ENCODE measurements at regions not wholly inside any gene's neighbourhood (a gene's known extent, or its start where the extent isn't known, plus 50 kb on each side); places are given as distances from the start of the nearest gene placed in this dataset.

DNA sequence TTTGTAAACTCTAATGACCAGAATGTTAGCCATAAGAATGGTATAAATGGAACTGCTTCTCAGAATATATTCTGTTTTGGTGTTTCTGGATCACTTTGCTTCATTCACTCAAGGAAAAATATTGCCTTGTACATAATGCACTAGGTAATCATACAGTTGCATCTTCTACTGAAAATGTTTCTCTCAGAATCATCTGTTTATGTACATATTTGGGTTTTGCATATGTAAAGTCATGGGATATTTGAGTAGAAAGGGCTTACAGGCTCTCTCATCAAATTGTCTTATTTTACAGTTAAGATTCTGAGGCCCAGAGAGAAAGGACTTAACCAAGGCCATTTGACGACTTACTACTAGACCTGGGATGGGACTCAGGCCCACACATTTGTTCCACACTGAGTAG is 97.8 kb upstream of the PALM2AKAP2 start:
- DNase-seq, result no peak

DNA sequence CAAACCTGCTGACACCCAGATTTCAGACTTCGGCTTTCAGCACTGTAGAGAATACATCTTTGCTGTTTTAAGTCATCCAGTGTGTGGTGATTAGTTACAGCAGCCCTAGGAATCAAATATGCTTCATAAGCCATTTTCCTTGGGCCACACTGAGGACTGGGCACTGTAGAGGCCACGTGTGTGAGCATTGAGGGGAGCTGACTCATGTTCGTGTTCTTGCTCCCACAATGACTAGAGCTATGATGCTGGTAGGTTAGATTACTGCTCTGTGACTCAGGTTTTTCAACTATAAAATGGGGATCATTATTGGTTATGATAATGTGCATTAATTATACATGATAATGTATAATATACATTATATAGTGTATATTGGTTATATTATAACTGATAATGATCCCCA is 96.5 kb upstream of the PALM2AKAP2 start:
- no peak for DNase-seq

DNA sequence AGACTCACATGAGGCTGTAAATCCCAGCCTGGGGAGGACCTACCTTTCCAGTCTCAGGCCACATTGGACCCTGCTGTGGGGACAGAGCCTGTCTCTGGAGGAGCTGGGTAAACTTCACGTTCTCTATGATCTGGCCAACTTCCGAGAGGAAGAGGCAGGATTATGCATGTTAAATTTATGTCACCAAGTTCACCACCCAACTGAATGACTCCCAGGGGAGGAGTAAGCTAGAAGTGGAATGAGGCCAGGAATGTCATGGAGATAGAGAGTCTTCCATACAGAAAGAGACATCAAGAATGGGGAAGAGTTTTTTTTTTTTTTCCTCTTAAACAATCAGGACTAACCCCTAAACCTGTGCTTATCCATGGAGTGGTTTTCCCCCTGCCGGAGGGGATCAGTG is 90.3 kb upstream of the PALM2AKAP2 start:
- no peak for DNase-seq

DNA sequence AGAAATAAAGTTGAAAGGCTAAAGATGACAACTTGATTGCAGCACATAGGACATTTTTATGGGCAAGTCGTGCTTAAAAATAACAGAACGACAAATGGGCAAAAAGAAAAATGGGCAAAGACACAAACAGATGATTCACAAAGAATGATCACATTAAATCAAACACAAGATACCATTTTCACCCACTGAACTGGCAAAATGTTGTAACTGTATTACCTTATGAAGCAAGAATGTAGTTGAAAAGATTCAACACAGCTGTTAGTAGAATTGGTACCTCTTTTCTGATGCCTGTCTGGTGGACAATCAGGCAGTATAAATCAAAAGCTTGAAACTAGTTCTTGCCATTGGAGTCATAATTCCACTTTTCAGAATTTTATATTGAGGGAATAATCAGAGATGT is 81.0 kb upstream of the PALM2AKAP2 start:
- no peak for DNase-seq

DNA sequence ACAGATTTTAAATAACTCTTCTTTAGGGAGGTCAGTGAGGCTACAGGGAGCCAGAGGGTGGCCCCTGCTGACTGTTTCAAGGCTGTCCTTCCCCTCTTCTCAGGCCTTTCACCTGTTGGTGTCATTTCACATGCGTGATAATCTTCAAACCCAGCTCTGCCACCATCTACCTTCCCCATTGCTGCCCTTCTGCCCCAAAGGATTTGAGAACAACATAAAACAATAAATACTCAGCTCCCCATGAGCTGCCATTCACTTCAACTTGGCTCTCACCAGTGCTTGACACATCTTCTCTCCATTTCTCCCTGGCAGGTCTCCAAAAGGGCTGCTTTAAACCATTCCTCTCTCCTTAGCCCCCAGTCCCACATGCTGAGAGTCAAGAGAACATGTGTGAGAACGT is 75.5 kb upstream of the PALM2AKAP2 start:
- DNase-seq, result no peak

DNA sequence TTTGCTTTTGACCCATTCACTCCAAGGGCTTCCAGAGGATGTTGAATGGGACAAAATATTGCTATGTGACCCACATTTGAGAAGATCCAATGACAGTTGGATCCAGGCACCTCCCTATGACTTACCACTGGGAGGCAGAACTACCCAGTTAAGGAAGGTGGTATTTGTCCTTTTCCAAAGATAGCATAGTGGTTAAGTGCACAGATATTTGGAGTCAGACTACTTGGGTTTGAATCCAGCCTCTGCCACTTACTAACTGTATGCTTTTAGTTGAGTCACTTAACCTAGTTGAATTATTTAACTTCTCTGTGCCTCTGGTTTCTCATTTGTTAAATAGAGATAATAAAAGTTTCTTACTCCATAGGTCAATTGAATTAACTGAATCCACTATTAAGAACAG is 74.5 kb upstream of the PALM2AKAP2 start:
- no peak for DNase-seq

DNA sequence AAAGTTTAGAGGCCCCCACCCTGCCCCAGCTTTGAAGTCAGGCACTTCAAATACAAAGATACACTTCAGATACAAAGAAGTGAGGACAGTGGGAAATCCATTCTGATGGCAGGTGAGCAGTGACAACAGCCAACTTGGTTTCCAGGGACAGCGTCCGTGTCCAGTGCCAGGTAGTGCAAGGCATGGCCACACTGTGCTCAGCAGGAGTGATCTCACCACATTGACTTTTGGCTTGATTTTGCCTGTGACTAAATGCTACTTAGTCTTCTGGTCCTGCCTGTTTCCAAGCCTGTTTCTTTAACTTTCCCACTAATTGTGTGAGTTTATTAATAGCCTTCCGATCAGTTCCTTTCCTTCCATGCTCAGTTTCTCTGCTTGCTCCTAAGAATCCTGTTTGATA is 72.6 kb upstream of the PALM2AKAP2 start:
- no peak for DNase-seq

DNA sequence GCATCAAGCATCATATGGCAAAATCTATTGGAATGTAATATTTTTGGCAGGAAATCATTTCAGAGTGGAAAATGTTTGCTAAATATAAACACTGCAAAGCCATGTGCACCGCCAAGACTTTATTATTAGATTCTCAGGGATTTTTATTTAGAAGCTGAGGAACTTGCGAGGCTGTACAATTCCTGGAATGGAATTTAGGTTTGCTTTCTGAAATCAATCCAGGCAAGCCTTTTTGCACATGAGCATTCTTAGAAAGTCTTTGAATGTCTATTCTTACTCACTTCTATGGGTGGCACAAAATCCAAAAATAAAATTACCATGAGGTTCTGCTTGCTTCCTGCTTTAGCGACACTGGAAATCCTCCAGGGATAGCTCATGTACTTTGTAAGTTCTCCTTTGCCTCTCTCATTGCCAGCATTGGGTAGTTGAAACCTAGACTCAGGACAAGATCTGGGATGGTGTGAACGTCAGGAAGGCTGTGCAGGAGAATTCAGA is 71.5 kb upstream of the PALM2AKAP2 start:
- no peak for DNase-seq

DNA sequence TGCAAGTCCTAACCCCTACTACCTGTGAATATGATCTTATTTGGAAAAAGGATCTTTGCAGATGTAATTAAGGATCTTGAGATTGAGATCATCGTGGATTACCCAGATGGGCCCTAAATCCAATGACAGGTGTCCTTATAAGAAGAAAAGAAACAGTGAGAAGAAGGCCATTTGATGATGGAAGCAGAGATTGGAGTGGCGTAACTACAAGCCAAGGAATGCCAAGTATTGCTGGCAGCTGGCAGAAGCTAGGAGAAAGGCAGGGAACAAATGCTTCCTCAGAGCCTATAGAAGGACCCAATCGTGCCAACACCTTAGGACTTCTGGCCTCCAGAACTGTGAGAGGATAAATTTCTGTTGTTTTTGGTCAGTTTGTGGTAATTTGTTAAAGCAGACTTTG is 70.1 kb upstream of the PALM2AKAP2 start:
- DNase-seq, result no peak

DNA sequence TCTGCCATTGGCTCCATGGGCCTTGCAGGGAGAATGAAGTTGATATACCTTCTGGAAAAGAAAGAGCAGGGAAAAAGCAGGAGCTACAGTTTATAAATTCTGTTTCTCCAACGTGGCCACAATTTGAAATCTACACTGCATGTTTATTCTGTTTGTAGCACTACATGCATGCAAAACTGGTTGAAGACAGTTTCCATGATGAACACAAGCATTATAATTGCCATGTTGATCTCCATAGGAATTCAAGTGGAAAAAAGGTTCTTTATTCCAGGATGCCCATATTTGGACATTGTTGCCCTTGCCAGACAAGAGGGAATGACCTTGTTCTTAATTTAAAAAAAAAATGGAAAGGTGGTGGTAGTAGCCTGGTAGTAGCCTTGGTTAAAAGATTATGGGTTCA is 69.2 kb upstream of the PALM2AKAP2 start:
- no peak for DNase-seq

DNA sequence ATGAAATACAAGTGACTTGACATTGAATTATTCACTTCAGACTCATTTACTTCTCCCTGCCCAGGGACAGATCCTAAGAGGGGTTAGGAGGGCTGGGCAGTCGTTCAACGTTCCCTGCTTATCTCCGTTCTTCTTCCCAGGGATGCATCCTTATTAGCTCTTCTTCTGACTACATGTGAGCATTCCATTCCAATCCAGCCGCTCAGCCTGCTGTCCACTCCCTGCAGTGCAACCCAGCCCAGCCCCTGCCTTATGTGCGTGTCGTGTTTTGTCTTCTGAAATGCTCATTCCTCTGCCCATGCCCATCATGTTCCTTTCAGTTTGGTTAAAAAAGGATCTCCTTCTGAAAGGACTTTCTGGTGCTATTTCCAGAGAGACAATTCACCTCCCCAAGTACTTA is 64.7 kb upstream of the PALM2AKAP2 start:
- no peak for DNase-seq

DNA sequence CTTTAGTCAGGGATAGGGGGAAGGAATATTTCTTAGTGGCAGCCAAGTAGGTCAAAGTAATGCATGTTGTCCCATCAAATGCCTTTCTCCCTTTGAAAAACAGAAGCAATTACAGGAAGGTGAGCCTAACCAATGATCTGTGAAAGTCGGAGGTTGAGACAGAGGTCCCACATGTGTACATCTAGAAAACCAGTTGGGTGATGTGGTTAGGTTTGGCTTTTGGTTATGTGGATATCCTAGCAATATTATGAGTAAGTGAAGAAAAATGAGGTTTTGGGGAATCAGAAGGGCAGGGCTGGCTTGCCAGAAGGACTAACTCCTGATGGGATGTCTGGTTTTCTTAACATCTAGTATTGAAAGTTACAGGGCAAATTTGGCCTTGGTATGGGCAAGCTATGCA is 63.4 kb upstream of the PALM2AKAP2 start:
- no peak for DNase-seq

DNA sequence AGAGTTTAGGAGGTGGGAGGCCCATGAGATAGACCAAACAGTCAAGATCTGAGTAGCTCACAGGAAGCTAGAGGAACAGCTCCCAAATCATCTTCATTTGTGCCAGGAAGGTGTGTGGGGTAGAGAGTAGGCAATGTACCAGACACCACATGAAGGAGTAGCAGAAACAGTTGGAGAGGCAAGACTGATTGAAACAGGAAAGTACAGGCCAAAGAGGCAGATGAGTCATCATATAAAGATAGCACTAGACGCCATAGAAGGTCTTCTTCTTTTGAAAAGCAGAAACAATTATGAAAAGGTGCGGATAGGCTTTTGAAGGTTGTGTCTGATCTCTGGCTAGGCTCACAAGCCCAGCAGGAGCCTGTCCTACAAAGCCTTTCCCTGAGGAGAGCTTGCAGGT is 62.7 kb upstream of the PALM2AKAP2 start:
- DNase-seq, result no peak

DNA sequence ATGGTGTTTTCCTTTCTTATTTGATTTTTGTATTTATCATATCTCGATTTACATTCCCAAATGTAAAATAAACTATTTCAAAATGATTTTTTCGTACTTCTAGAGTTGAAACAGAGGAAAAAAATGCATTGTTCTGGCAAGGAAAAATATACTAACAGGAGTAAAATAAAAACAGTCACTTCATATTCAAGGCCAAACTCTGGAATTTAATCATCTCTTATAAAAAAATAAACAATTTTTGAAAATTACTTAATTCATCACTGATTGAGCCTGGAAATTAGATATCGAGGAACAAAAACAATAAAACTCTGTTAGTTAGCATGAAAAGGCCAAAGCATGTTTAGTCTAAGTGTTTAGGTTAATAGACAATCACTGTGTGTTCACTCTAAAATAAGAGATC is 61.1 kb upstream of the PALM2AKAP2 start:
- DNase-seq, result no peak

DNA sequence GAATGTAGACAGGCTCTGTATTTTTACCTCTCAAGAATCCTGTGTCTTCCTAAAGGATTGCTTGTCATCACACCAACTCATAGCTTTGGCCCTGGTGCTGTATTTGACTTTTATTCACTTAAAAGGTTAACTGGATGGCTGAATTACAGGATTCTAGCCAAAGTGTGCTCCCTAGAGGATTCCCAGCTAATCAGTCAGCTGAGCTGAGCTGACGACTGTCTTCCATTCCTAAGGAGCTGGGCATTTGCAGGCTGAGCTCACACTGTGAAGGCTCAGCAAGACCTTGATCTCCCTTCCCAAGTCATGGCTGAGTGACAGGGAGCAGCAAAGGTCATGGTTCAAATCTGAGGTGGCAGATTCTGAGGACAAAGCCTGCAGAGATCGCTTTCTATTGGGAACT is 59.0 kb upstream of the PALM2AKAP2 start:
- DNase-seq, result no peak

DNA sequence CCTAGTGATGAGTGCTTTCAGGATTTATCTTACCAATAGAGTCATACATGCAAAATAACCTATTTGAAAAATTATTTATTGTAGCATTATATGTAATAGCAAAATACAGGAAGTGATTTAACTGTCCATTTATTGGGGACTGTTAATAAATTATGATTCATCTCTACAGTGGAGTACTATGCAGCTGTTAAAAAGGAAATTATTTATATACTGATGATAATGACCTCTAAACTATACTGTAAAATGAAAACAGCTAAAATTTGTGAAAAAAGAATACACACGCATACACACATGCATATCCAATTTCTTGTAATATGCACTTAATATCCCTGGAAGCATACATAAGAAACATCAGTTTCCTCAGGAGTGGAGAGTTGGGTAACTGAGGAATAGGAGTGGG is 58.0 kb upstream of the PALM2AKAP2 start:
- DNase-seq, result no peak

DNA sequence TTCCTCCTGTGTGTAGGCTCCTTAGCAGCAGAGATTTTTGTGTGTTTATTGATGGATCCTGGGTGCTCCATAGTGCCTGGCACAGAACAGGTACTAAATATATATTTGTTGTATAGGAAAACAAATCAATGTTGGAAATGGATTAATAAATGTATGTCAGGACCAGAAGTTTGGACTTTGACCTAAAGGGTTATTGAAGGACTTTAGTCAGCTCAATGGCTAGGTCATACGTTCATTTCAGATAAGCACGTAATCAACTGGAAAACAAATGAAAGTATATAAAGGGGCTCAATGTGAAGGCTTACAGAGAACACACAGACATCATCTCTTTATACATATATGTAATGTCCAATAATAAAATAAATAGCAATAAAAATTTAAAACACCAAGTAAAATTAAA is 56.2 kb upstream of the PALM2AKAP2 start:
- DNase-seq, result no peak

DNA sequence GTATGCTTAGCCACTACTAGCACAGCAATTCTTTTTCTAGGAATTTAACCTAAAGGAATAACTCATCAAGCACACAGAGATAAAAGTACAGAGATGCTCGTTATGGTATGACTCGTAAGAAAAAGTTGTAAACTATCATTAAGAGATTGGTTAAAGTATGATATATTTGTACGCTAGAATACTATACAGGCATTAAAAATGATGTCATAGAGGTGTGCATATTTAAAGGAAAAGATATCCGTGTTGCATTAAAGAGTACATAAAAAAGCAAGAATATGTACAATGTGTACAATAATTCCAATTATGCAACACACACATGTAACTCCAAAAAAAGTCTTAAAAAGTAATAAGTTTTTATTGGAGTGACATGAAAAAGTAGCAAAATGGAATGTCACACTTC is 54.5 kb upstream of the PALM2AKAP2 start:
- no peak for DNase-seq

DNA sequence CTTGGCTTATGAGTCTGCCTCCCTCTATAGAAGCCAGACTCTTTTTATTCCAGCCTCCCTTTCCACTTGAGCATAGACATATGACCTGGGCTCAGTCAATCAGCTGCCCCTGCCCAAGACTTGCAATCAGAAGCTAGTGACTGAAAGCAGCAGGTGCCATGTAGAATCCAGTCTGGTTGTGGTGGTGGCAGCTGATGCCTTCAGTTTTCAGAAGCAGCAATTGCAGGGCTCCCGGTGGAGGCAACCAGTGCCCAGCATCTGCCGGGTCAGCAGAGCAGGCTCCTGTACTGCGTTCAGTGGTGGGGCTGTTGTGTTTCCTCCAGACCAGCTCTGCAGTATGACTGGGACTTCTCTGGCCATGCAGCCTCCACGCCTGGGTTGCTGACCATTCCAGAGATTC is 53.9 kb upstream of the PALM2AKAP2 start:
- no peak for DNase-seq

DNA sequence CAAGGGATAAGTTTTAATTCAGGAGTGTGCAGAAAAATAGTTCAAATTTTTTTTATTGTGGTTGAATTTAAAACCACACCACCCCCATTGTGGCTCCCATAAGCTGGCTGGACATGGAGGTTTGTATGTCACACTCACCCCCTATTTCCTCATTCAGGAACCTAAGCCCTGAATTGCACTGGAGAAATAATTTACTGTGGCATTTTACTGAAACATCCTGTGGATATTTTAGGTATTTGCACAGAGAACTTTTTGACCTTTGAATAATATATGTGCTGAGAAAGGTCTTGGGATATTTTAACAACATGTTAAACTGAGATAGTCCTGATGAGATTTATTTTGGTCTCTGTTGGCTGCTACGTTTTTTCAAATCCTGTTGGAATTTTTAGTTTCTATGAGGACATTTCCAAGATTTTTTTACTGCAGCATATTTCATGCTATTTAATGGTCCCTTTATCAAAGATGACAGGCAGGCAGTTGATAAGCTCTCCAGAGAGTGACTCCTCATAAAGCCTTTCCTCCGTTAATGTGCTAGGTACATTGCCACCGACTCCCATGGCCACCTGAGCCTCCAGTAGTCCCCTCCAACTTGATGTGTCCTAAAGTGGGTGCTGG is 51.2 kb upstream of the PALM2AKAP2 start:
- DNase-seq, result no peak

DNA sequence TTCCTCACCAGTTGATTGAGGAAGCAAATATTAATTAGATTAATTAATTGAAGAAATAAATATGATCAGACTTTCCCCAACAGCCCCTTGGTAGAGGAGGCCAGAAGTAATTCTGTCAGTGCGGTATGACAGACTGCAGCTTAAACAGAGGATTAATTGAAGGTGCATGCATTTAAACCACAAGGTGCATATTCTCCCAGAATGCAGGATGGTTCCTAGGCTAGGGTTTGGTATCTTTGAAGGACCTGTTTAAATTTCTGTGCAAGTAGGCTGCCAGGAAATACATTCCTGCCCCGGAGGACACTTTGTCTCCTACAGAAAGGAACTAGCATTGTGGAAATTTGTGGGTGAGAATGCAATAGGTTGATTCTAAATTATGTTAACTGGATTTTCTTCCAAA is 50.5 kb upstream of the PALM2AKAP2 start:
- no peak for DNase-seq

All from right forelimb (tissue), 1 donor.